K562 (cell line): ENCODE measurements at regions not wholly inside any gene's neighbourhood (a gene's known extent, or its start where the extent isn't known, plus 50 kb on each side); places are given as distances from the start of the nearest gene placed in this dataset.

Source experiments
- CTCF ChIP-seq, 3 experiments: IDR thresholded peaks in 2 of 3; conservative IDR thresholded peaks in 1 of 3; 2 replicates each; pipeline ENCODE4 v1.5.1; 2011 to 2012; ENCODE audit warnings: low read length in 3 of 3, mild to moderate bottlenecking in 3 of 3, control low read depth in 2 of 3, improper control_type of control experiment in 1 of 3, inconsistent platforms in 1 of 3, low read depth in 1 of 3, mixed read lengths in 1 of 3, moderate library complexity in 1 of 3; ENCODE audit not compliant: insufficient read depth in 2 of 3
- FOXK2 ChIP-seq, 2 experiments: fragments of 450-650 bp; IDR thresholded peaks in 1 of 2; conservative IDR thresholded peaks in 1 of 2; 2 replicates each; pipeline ENCODE4 v1.6.1; 2016; ENCODE audit warnings: low read depth in 2 of 2, mild to moderate bottlenecking in 1 of 2
- HCFC1 ChIP-seq: IDR thresholded peaks from 2 replicates; pipeline ENCODE4 v1.6.1; 2012; ENCODE audit warnings: low read depth, low read length, improper control_type of control experiment
- SMARCB1 ChIP-seq: IDR thresholded peaks from 2 replicates; pipeline ENCODE4 v1.6.1; 2011; ENCODE audit warnings: improper control_type of control experiment, low read depth; ENCODE audit not compliant: insufficient read length

- TF ChIP-seq CTCF (IDR thresholded peaks at IDR 0.05 in 2 of 3, conservative IDR thresholded peaks at IDR 0.05 in 1 of 3; ENCODE audit: insufficient read depth in 2 of 3, low read depth in 1 of 3, low read length in 3 of 3) (no peak), FOXK2 (conservative IDR thresholded peaks at IDR 0.05 in 1 of 2, IDR thresholded peaks at IDR 0.05 in 1 of 2; ENCODE audit: low read depth in 2 of 2) (no peak), SMARCB1 (no peak), HCFC1 (no peak)
Observed at GRCh38 chr2:167544602-167545001, 656.3 kb downstream of the XIRP2 start.
